HG03442 (cell line): ENCODE measurements at regions not wholly inside any gene's neighbourhood (a gene's known extent, or its start where the extent isn't known, plus 50 kb on each side); places are given as distances from the start of the nearest gene placed in this dataset.

Experiments used
- ATAC-seq: cut with Tn5 transposase; IDR thresholded peaks from one replicate; pipeline ENCODE4 v1.9.1; 2021; ENCODE audit warnings: mild to moderate bottlenecking, moderate library complexity; ENCODE audit not compliant: unreplicated experiment

- no peak for ATAC-seq
These were observed 97.1 kb upstream of the MAP4K3 start for GRCh38 chr2:39534095-39534711.

- no peak for ATAC-seq
These were observed 98.6 kb upstream of the MAP4K3 start for GRCh38 chr2:39535636-39536185.

- ATAC-seq = no peak
These were observed 100.1 kb upstream of the MAP4K3 start for GRCh38 chr2:39537150-39537549.

- no peak for ATAC-seq
These were observed 101.6 kb upstream of the MAP4K3 start for GRCh38 chr2:39538718-39539117.

GRCh38 chr2:39540414-39540813, 103.3 kb upstream of the MAP4K3 start:
- no peak for ATAC-seq

GRCh38 chr2:39541011-39541930, 104.2 kb upstream of the MAP4K3 start:
- ATAC-seq = peak; percentile 45

GRCh38 chr2:39542523-39542922, 105.4 kb upstream of the MAP4K3 start:
- no peak for ATAC-seq

GRCh38 chr2:39545957-39546356, 108.9 kb upstream of the MAP4K3 start:
- no peak for ATAC-seq

- ATAC-seq = no peak
These were observed 109.3 kb upstream of the MAP4K3 start for GRCh38 chr2:39546409-39546808.

GRCh38 chr2:39546937-39547336, 109.9 kb upstream of the MAP4K3 start:
- no peak for ATAC-seq

- ATAC-seq = no peak
These were observed 111.0 kb upstream of the MAP4K3 start for GRCh38 chr2:39547811-39548719.

GRCh38 chr2:39549000-39549399, 111.9 kb upstream of the MAP4K3 start:
- no peak for ATAC-seq

GRCh38 chr2:39549718-39550464, 112.8 kb upstream of the MAP4K3 start:
- no peak for ATAC-seq

GRCh38 chr2:39550701-39551285, 113.7 kb upstream of the MAP4K3 start:
- ATAC-seq = no peak

- ATAC-seq = no peak
These were observed 106.8 kb upstream of the TMEM178A start for GRCh38 chr2:39558906-39559305.

GRCh38 chr2:39563572-39563971, 102.1 kb upstream of the TMEM178A start:
- no peak for ATAC-seq

GRCh38 chr2:39567507-39567906, 98.2 kb upstream of the TMEM178A start:
- ATAC-seq = no peak

- no peak for ATAC-seq
These were observed 97.6 kb upstream of the TMEM178A start for GRCh38 chr2:39568116-39568515.

GRCh38 chr2:39568561-39569006, 97.1 kb upstream of the TMEM178A start:
- no peak for ATAC-seq

- ATAC-seq = no peak
These were observed 95.6 kb upstream of the TMEM178A start for GRCh38 chr2:39570130-39570555.
